Activated T-cell treated with anti-CD3 and anti-CD28 coated beads, Interleukin-2, amount 50 U/mL, for 48 hours (primary cell): ENCODE measurements at regions not wholly inside any gene's neighbourhood (a gene's known extent, or its start where the extent isn't known, plus 50 kb on each side); places are given as distances from the start of the nearest gene placed in this dataset.
"Not testable (repeated sequence)": the region's sequence is repeated elsewhere in the genome, so short reads cannot be mapped to it uniquely, and the experiment has no call there.

Experiments used
- DNase-seq, 2 experiments: peaks; one replicate each; pipeline ENCODE4 v3.0.0-alpha.2; 2020

DNA sequence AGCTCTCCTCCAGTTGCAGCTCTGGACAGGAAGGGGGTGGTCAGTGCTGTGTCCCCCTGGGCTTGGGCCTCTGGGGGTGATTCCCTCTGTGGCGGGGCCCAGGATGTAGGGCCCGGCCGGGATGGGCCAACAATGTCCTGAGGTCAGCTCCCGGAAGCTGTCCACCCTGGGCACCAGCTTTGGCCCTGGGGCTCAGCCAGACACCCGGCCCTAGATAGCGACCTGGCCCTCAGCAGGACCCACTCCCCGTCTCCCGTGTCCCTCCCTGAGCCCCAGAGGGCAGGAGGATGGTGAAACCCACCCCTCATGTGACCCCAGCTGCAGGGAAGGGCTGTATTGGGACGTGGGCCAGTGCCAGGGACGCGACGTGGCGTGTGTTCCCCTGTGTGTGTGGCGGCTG is 96.8 kb downstream of the TMEM121 start:
- DNase-seq: not testable (repeated sequence)

DNA sequence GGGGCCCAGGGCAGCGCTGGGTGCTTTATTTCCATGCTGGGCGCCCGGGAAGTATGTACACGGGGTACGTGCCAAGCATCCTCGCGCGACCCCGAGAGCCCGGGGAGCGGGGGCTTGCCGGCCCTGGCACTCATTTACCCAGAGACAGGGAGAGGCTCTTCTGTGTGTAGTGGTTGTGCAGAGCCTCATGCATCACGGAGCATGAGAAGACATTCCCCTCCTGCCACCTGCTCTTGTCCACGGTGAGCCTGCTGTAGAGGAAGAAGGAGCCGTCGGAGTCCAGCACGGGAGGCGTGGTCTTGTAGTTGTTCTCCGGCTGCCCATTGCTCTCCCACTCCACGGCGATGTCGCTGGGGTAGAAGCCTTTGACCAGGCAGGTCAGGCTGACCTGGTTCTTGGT is 98.0 kb downstream of the TMEM121 start:
- not testable (repeated sequence) for DNase-seq

GRCh38 chr14:105624749-105625434 is 98.5 kb downstream of the TMEM121 start:
- DNase-seq: not testable (repeated sequence)

GRCh38 chr14:105625448-105625847 is 99.1 kb downstream of the TMEM121 start:
- not testable (repeated sequence) for DNase-seq

- DNase-seq: not testable (repeated sequence)
Observed at GRCh38 chr14:105626111-105626510, 99.7 kb downstream of the TMEM121 start.

- not testable (repeated sequence) for DNase-seq
Observed at GRCh38 chr14:105626651-105627050, 100.3 kb downstream of the TMEM121 start.

GRCh38 chr14:105627287-105627686 is 100.9 kb downstream of the TMEM121 start:
- not testable (repeated sequence) for DNase-seq

DNA sequence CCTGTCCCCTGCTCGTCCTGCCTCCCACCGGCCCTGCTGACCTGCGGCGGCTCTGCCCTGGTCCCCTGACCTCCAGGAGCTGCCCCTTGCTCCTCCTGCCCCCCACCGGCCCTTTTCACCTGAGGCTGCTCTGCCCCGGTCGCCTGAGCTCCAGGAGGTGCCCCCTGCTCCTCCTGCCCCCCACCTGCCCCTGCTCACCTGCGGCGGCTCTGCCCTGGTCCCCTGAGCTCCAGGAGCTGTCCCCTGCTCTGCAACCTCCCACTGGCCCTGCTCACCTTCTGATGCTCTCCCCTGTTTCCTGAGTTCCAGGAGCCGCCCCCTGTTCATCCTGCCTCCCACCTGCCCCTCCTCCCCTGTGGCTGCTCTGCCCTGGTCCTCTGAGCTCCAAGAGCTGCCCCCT is 101.3 kb downstream of the TMEM121 start:
- DNase-seq: no peak

GRCh38 chr14:105628126-105628525 is 101.7 kb downstream of the TMEM121 start:
- DNase-seq: not testable (repeated sequence)

DNA sequence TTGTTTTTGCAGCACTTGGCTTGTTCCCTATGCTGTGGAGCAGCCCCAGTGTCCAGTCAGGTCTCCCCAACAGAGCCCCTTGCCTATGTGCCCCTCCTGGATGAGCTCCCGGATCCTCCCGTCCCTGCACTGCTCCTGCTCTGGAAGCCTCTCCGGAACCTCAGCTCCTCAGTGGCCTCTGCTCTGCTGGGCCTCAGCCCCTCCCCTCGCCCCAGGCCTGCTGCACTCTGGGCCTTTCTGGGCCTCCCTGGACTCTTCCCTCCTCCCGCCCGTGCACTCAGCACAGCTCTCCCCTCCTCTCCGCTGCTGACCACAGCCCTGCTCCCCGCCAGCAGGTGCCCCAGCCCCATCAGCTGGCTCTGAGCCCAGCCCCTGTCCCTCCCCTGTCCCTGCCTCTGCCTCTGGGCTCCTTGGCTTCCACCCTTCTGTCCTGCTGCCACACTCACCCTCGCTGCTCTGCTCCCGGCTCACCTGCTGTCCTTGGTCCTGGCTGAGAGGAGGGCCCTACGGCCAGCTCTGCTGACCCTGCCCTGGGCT is 102.2 kb downstream of the TMEM121 start:
- DNase-seq: not testable (repeated sequence)

DNA sequence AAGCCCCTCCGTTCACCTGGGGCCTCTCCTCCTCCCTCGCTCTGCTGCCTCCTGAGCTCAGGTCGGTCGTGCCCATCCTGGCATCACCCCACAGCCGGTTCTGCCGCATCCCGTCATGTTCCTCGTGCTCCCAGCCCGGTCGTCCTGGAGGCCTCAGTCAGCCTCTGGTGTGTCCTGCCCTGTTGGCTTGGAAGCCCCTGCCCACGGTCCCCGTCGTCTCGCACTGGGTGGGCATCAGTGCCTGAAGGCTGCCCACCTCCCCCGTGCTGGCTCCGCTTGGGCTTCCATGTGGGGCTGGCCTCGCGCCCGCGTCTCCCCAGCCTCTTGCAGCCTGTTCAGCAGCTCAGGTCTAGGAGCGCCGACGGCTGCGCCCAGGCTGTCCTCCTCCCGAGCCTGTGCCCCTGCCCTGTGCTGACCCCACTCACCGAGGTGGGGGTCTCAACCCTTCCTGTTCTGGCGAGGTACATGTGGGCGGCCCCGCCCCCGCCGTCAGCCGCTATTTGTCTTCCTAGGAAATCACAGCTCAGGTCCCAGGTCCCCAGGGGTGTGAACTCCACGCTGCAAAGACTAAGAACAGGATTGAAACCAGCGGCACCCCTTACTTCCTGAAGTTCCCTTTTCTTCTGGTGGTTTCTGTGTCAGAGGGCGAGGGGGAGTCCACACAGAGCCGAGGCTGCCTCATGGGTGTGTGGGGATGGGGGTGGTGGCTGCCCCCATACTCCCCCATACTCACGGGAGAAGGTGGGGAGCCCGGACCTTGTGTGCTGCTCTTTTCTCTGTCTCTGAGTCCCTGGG is 102.9 kb downstream of the TMEM121 start:
- DNase-seq: not testable (repeated sequence)

GRCh38 chr14:105629886-105630215 is 103.5 kb downstream of the TMEM121 start:
- DNase-seq: no peak

GRCh38 chr14:105630293-105630934 is 104.0 kb downstream of the TMEM121 start:
- DNase-seq: not testable (repeated sequence)

GRCh38 chr14:105630935-105631779 is 104.8 kb downstream of the TMEM121 start:
- not testable (repeated sequence) for DNase-seq

DNA sequence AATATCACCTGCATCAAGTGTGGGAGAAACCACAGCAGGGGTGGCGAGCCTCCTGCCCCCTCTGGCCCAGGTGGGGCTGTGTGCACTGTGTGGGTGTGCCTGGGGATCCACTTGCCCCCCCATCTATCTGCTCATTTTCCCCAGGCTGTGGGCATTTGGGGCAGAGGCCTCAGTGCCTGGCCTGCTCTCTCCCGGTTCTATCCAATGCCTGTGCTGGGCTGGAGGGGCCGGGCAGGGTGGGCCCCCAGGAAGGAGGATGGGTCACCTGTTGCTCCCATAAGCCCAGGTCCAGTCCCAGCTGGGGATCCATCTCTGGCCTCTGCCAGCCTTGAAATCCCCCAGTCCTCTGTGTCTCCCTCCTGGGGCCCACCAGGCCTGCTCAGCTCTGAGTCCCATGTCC is 105.6 kb downstream of the TMEM121 start:
- no peak for DNase-seq

DNA sequence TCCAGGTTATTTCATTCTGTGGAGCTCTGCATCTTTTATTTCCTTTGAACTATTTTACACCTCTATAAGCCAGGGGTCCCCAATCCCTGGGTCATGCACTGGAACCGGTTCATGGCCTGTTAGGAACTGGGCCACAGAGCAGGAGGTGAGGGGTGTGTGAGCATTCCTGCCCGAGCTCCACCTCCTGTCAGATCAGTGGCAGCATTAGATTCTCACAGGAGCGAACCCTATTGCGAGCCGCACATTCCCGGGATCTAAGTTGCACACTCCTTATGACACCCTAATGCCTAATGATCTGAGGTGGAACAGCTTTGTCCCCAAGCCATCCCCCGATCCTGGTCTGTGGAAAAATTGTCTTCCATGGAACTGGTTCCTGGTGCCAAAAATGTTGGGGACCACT is 107.2 kb downstream of the TMEM121 start:
- not testable (repeated sequence) for DNase-seq

DNA sequence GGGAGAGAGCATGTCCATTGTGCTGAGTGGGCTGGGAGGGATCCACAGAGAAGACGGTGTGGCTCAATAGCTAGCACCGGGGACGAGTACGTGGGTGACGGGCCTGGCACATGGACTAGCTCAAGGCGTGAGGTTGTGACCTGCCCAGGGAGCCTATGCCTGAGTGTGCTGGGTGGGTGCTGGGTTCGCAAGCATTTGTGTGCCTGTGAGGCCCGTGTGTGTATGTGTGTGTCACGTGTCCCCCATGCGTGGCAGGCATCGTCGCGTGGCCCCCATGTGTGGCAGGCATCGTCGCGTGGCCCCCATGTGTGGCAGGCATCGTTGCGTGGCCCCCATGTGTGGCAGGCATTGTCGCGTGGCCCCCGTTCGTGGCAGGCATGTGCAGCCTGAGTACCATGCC is 109.2 kb downstream of the TMEM121 start:
- no peak for DNase-seq

DNA sequence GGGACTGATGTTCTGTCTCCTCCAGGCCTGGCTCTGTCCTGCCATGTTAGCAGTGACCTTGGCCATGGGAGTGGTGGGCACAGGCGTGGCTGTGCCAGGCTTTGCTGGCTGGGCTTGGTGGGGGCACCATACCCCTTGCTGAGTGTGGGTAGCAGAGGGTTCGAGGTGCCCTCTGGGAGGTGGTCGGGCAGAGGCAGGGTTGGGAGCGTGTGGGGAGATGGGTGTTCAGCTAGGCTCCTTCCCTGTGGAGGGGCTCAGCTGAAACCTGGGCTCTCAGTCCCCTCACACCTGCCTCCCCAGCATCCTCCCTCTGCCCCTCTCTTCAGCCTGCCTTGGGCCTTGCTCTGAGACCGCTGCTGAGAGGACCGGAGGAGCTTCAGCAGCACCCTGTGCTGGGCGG is 109.6 kb downstream of the TMEM121 start:
- DNase-seq: not testable (repeated sequence)

GRCh38 chr14:105636935-105637334 is 110.6 kb downstream of the TMEM121 start:
- no peak for DNase-seq

- not testable (repeated sequence) for DNase-seq
Observed at GRCh38 chr14:105637345-105637744, 111.0 kb downstream of the TMEM121 start.

- DNase-seq: not testable (repeated sequence)
Observed at GRCh38 chr14:105639969-105640931, 113.9 kb downstream of the TMEM121 start.
